Activated T-cell treated with anti-CD3 and anti-CD28 coated beads for 24 hours (primary cell): ENCODE measurements at regions not wholly inside any gene's neighbourhood (a gene's known extent, or its start where the extent isn't known, plus 50 kb on each side); places are given as distances from the start of the nearest gene placed in this dataset.
"Not testable (repeated sequence)": the region's sequence is repeated elsewhere in the genome, so short reads cannot be mapped to it uniquely, and the experiment has no call there.

Source experiments
- DNase-seq: peaks from one replicate; pipeline ENCODE4 v3.0.0-alpha.2; 2020; ENCODE audit warnings: low read depth

DNA sequence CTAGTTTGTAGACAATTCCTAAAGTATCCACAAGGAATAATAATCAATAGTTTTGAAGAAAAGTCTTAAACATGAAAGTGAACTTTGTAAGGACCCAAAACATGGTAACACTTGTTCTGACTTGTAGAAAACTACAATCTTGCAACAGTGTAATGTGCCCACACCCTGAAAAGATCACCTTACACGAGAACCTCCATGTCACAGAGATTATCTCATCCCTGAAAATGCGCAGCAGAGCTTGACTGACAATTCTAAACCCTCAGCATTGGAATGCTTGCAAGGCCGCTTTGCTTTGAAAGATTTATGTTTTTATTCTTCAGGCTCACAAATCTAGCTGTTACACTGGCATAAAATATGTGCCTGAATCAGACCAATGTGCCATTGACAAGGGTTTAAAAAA, 346.6 kb downstream of the KLF13 start:
- not testable (repeated sequence) for DNase-seq

DNA sequence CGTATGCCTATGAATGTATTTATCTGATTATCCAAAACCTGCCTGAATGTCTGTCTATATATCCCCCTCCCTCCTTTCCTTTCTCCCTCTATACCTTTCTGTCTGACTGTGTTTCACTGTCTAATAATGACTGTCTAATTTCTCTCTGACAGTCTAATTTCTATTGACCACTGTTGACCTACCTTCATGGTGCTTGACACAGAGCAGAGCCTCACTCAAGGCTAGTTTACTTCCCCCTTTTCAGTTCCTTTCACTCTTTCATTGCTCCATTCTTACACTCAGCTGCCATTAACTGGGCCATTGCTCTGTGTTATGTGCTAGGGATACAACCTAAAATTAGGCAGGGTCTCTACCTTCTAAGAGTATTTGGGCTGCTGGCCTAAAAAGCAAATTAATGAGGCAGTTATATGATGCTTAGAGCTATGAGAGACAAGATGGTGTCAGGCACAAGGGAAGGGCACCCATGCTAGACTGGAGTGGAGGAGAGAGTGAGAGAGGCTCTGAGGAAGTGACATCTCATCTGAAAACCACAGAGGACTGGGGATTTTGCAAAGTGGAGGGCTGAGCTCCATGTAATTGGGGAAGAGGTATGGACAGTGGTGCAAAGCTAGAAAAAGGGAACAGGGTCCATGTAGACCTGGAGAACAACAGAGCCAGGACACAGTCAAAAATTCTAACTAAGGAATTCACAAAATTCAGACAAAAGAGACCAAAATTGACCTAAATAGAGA, 348.6 kb upstream of the CHRNA7 start:
- DNase-seq: not testable (repeated sequence)

DNA sequence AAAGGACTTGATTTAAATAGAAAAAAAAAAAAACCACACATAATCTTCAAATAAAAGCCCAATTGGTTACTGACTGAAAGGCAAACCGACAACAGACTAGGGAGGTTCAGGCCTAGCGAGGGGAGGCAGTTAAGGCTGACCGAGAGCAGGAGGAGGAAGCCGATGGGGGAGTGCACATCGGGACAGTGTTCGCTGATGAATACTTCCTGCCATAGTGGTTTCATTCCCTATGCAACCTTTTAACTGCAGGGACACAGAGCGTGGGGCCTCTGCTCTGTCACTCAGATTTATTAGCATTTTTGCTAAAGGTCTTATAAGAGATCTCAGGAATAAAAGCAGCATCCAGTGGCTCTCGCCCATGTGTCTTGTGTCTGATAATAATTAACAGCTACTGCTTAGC, 343.2 kb upstream of the CHRNA7 start:
- DNase-seq: not testable (repeated sequence)

DNA sequence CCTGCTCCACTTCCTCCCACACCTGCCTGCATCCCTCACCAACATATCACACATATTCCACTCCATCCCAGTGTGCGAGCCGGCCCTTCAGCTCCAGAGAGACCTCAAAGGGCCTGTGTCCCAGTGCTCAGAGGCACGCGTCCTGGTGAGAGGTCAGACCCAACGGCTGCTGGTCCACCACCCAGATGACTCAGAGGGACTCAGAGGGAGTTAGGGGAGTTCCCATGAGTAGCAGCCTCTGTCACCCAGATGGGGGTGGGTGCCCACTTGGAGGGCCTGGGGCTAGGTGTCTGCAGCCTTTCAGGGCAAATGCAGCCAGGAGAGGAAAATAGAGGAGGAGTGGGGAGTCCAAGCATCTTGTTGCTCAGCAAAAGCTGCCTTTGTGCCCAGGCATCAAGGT, 333.8 kb upstream of the CHRNA7 start:
- DNase-seq: not testable (repeated sequence)

DNA sequence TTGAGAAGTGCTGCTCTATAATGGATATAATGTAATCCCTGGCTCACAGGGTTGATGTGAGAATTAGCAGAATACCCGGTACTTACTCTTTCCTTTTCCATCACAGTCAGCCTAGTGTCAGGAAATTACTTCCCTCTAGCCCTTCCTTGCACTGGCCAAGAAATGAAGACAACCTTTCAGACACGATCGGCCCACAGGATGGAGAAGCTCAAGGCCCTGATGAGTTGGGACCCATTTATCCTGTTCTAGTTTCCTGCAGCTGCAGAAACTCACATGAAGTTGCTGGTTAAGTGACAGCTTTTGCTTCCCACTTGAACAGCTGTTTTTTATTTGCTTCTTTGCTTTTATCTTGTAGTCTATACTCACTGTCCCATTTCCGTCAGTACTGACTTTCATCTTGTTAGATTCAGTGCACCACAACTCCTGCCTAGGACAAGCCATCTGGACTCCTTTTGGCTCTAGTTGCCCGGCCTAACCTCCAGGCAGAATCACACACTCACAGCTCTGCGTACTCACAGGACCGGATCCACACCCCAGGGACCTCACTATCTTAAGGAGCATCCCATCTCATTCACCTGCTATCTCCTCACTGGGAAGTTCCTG, 325.1 kb upstream of the CHRNA7 start:
- DNase-seq: not testable (repeated sequence)

DNA sequence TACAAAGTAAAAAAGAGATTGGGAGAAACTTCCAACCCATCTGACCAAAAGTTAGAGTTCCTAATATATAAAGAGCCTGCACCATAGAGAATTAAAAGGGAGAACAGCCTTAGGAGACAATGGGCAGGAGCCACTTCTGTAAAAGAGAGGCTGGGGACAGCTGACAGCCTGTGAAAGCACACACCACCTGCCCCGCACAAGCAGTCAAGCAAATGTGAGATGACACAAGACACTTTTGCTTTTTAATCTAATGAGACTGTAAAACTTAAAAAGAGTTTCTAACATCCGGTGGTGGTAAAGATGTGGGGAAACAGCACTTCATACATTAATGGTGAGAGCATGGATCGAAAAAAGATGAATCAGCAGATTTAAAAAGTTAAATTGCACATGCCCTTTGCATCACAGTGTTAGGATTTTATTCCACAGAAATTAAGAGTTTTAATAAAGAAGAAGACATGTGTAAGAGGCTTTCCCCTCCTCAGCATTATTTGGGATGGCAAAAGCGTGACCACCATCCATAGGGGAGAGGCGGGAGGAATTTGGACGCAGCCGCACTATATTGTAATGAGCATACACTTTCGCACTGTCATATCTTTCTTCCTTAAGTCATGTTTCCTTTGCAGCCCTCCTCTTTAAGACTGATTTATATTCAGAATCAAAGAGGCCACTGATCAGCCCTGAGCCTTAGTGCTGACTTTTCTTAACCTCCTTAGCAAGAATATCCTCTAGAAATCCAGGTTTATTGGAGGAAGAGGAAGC, 322.2 kb upstream of the CHRNA7 start:
- DNase-seq: not testable (repeated sequence)

DNA sequence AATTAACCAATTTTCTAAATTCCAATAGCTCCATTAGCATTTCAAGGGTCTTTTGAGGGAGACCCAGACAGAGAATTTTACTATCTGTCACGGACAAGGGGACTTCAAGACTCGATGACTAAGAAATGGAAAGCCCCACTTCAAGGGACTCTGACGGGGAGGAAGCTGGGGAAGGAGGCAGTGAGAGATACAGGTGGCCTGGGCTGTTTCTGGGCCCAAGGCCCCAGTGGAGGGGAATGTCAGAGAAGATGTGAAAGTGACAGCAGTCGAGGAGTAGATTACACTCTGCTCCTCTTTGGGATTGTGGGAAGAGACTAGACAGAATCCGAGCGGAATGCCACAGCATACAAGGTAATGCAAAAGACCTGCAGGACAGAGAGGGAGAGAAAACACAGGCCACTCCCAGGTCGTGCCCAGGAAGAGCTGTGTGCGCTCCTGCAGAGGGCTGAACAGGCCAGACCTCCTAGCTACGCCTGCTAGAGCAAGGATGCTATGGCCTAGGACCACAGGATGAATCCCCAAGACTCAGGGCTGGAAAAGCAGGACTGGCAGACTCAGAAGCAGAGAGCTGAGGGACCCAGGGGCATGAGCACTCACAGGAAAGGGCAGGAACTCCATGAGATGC, 321.5 kb upstream of the CHRNA7 start:
- DNase-seq: not testable (repeated sequence)

DNA sequence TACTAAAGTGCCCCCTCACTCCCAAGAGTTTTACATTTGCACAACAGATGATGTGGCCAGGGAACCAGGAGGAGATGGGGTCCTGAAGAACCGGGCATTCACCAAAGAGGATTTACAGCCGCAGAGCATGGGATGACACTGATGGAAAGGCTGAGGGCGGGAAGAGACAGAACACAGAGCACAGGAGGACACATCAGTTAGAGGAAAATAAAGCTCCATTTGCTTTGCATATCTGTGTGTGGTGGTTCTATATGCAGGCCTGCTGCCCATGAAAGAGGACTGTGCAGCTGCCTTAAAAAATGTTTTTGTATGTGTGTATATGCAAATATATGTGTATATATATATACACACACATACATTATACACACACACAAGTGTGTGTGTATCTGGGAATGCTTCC, 320.8 kb upstream of the CHRNA7 start:
- not testable (repeated sequence) for DNase-seq

DNA sequence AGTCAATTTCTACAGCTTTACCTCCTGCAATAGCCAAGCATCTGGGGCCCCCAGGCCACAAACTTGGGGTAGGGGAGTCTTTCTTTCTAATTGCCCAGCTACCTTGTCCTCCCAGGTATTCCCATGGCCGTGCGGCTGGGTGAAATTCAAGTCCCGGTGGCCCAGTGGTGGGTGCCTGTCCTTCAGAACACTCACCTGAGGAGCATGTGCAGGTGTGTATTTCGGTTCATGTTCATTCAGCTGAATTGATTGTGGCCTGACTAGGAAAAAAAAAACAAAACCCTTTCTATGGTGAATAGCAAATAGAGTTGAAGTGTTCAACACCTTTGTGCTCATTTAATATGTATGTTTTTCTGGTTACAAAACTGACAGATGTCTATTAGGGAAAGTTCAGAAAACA, 319.5 kb upstream of the CHRNA7 start:
- not testable (repeated sequence) for DNase-seq

DNA sequence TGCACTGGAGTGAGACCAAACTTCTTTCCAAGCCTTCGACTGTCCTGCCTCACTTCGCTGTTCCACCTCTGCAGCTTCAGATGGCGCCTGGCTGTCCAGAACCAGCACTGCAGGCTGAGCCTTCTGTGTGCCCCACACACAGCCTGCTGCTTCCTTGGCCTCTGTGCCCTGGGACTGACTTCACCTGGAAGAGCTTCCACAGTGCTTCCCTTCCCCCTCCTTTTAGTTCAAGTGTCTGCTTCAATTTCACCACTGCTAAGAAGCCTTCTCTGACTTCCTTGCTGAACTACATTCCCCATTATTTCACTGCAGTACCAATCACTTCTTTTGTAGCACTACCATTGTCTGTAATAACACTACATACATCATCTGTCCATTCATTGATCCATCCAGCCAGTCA, 315.1 kb upstream of the CHRNA7 start:
- not testable (repeated sequence) for DNase-seq

DNA sequence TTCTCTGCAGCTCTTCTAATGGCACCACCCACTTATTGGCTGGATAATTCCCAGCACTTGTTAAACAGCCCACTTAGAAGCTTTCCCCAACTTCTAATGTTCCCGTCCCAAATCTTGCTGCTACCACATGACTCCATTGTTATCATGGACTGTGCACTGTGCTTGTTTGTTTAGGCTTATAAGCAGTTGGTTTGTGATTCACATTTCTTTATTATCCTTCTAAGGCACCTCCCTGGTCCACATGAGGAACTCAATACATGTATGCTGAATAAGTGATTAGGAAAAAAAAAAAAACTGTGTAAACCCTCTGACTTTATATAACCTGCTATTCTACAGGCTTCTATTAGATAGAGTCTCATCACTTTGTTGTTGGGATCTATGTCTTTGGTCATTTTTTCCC, 311.7 kb upstream of the CHRNA7 start:
- not testable (repeated sequence) for DNase-seq

DNA sequence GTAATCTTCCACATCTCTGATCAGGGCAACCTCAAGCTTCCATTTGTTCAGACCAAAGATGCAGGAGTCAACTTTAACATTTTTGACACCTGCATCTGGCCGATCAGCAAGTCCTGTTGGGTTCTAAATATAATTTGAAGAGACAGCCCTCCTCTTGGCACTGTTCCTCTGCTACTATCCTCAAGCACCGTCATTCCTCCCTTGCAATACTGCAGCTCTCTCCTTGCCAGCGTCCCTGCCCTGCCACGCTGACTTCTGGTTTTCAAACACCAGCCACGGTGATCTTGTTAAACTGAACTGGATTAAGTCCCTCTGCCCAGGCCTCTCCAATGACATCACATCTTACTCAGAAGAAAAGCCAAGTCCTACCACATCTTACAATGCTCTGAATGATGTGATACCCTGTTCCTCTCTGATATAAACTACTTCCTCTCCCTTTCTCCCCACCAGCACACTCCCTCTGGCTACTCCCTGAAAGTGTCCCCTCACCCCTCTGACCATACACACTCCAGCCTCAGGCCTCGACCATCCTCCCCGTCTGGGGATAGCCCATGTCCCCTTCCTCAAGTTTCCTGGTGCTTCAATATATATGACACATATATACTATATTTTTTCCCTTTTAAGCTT, 310.8 kb upstream of the CHRNA7 start:
- not testable (repeated sequence) for DNase-seq

DNA sequence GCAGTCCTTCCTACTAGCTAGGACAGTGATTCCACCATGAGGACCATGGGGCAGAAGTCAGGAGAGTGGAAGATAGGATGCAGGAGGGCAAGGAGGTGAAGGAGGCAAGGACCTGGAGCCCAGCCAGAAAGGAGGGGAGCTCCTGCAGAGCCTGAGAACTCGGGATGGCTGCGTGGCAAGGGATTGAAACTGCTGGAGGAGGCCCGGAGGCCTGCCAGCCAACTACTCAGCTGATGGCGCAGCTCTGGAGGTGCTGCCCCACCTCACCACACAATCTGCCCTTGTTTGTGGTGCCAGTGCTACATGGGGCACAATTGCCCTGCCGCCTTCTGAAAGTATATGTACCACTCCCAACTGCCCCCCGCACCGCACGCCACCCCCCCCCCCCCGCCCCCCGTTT, 307.3 kb upstream of the CHRNA7 start:
- DNase-seq: not testable (repeated sequence)

DNA sequence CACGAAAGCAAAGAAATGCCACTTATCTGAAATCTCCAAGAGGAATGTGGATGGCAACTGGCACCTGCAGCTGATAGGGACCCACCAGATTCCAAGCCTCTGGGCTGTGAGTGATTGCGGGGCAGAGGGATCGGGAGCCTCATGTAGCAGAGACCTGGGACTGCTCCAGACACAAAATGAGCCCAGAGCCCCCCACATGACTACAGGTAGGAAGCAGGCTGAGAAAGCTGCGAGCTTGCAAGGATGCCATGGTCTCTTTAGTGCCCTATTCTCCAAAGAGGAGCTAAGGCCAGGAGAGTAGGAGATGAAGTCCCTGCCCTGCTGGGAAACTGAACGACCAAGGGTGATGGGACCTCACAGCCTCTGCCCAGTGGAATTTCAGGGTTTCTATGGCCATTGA, 305.4 kb upstream of the CHRNA7 start:
- DNase-seq: not testable (repeated sequence)

DNA sequence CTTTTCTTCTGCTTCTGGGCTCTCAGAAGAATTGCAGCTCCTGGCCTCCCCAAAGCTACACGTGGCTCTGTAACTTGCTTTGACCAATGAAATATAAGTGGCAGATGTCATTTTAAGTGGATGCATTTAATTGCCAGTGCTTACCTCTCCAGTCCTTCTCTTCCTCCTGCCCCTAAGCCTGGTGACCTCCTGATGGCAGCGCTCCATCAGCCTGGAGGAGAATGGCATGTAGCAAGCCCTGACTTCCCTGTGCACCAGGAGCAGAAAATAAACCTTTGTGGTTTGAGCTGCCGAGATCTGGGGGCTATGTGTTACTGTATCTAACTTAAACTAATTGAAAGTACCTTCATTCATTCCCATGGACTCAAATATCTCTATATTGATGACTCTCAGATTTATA, 304.7 kb upstream of the CHRNA7 start:
- not testable (repeated sequence) for DNase-seq

DNA sequence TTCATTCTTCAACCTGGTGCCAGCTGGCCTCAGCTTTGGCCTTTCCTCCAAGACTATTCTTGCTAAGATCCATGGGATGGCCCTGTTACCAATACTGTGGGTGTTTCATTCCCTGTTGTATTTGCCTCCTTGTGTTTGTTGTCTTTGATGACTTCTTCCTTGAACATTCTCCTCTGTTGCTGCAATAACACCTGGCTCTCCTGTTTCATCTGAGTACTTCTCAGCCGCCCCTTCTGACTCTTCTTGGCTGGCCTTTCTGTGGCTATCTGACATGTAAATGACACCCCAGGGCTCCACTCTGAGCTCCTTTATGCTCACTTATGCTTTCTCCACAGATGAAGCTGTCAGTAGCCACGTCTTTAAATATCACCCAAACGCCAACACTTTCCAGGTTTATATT, 302.7 kb upstream of the CHRNA7 start:
- no peak for DNase-seq

DNA sequence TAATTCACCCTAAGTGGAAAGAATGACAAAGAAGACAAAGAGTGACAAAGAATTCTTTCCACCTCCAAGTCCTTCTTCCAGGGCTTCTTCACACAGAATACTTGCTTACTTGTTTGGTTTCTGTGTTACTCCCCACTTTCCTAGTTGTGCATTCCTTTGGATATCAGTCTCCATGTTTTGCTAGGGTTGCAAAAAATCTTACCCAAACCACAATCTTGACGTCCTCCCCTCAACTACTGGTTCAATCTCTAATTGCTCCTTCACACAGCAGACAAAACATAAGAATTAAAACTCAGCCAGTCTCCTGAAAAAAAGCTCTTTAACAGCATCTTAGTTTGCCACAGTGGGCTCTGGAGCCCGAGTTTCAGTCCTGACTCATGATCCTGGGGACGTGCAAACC, 297.6 kb upstream of the CHRNA7 start:
- no peak for DNase-seq

DNA sequence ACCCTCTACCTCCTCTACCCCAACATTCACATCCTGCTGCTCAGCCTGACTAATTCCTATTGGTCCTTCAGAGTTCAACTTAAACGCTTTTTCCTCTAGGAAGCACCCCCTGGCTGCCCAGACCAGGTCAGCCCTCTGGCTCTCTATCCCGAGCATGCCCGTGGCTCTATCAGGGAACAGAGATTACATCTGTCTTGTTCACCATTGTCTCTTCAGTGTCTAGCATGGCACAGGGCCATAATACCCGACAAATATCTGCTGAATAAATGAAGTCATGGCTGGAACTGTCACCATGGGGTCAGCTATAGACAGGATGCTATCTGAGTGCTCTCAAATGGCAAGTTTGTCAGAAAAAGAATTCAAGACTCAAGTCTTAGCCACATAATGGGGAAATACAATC, 296.9 kb upstream of the CHRNA7 start:
- no peak for DNase-seq

DNA sequence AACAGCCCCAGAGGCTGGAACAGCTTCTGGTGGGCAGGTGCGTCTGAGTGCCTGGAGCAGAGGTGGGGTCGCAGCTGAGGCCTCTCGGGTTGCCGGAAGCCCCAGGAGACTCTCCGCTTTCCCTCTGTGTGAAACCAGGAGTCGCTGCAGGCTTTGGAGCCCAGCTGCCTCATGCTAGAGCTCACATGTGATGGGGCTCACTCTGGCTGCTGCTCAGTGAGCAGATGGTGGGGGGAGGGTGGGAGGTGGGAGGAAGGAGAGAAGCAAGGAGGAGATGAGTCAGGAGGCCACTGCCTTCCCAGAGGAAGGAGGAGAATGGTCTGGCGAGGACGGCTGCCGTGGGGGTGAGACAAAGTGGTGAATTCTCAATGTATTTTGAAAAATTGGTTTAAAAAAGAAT, 290.1 kb upstream of the CHRNA7 start:
- DNase-seq: no peak

DNA sequence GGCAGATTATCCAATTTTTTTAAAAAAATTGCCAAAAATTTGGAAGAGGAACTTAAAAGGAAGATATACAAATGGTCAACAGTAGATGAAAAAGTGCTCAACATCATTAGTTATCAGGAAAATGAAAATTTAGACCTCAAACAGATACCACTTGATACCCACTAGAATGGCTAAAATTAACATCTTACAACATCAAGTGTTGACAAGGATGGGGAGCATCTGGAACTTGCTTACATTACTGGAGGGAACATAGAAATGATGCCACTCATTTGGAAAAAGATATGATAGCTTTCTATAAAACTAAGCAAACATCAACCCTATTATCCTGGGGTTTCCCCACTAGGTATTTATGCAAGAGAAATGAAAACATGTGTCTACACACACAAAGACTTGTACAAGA, 284.5 kb upstream of the CHRNA7 start:
- no peak for DNase-seq

DNA sequence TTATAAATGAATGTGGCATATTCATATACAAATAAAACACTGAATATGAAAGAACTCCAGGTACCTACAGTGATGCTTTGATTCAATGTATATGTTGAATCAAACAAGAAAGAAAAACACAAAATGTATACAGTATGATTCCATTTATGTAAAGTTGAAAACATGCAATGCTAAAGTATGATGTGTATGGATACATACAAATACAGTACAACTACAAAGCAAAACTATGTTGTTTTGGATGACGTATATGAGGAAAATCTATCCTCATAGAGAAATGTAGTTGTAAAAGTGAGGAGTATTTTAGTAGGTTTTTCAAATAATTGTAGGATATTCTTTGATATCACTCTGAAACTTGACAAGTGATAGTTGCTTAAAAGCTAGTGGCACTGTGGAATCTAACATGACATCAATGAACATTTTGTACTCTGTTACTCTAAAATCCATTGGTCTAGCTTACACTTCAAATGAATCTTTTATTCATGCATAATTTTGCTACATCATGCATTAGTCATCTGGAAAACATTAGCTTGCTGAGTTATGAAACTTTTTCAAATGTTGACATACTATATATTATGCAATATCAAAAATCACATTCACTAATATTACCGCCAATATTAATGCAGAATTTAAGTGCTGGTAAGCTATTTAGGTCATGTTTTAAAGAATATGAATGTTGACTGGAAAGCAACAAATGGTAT, 278.1 kb upstream of the CHRNA7 start:
- DNase-seq: no peak

DNA sequence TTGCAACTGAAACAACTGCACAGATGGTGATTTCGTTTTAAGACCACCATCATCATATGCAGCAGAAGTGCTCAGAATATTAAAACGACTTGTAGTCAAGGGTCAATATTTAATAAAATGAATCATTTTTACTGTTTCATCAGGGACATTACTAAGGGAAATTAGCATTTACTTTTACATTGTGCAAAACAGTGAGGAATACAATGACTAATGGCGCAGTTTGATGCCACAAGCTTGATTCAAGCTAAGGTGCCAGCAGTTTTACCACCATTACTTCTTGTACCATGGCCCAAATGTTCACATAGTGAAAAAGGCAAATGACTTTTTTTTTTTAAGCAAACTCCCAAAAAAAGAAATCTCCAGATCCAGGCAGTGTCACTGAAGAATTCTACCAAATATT, 277.4 kb upstream of the CHRNA7 start:
- no peak for DNase-seq
